HuH-7 (cell line): ENCODE measurements at regions not wholly inside any gene's neighbourhood (a gene's known extent, or its start where the extent isn't known, plus 50 kb on each side); places are given as distances from the start of the nearest gene placed in this dataset.
"Not testable (repeated sequence)": the region's sequence is repeated elsewhere in the genome, so short reads cannot be mapped to it uniquely, and the experiment has no call there.

Experiments used
- DNase-seq: peaks from one replicate; pipeline ENCODE4 v3.0.0; 2011; ENCODE audit warnings: low spot score

- DNase-seq, result no peak
These were observed 165.9 kb upstream of the CREB1 start for GRCh38 chr2:207363761-207364290.

GRCh38 chr2:207370646-207371045, 159.1 kb upstream of the CREB1 start:
- no peak for DNase-seq

- no peak for DNase-seq
These were observed 157.9 kb upstream of the CREB1 start for GRCh38 chr2:207371877-207372276.

GRCh38 chr2:207372483-207372882, 157.3 kb upstream of the CREB1 start:
- no peak for DNase-seq

GRCh38 chr2:207375207-207375875, 154.4 kb upstream of the CREB1 start:
- DNase-seq, result no peak

GRCh38 chr2:207378620-207379019, 151.1 kb upstream of the CREB1 start:
- not testable (repeated sequence) for DNase-seq

- DNase-seq, result no peak
These were observed 144.7 kb upstream of the CREB1 start for GRCh38 chr2:207385076-207385475.

- no peak for DNase-seq
These were observed 143.9 kb upstream of the CREB1 start for GRCh38 chr2:207385903-207386302.

- DNase-seq, result no peak
These were observed 142.7 kb upstream of the CREB1 start for GRCh38 chr2:207387001-207387571.

GRCh38 chr2:207390302-207391095, 139.3 kb upstream of the CREB1 start:
- DNase-seq, result no peak

- DNase-seq, result no peak
These were observed 135.5 kb upstream of the CREB1 start for GRCh38 chr2:207394203-207394781.

- no peak for DNase-seq
These were observed 134.8 kb upstream of the CREB1 start for GRCh38 chr2:207394812-207395534.

GRCh38 chr2:207395535-207396251, 134.1 kb upstream of the CREB1 start:
- no peak for DNase-seq

- no peak for DNase-seq
These were observed 131.7 kb upstream of the CREB1 start for GRCh38 chr2:207397917-207398655.

- DNase-seq, result no peak
These were observed 130.5 kb upstream of the CREB1 start for GRCh38 chr2:207399301-207399700.

- no peak for DNase-seq
These were observed 128.4 kb upstream of the CREB1 start for GRCh38 chr2:207401338-207401737.

GRCh38 chr2:207403141-207403540, 126.6 kb upstream of the CREB1 start:
- no peak for DNase-seq

- DNase-seq, result no peak
These were observed 125.8 kb upstream of the CREB1 start for GRCh38 chr2:207403950-207404349.

GRCh38 chr2:207405150-207405549, 124.6 kb upstream of the CREB1 start:
- DNase-seq, result no peak

- DNase-seq, result peak; percentile 13
These were observed 121.5 kb upstream of the CREB1 start for GRCh38 chr2:207408086-207408794.
